Breast epithelium (tissue), 3 donors: ENCODE measurements at regions not wholly inside any gene's neighbourhood (a gene's known extent, or its start where the extent isn't known, plus 50 kb on each side); places are given as distances from the start of the nearest gene placed in this dataset.

Source experiments
- CTCF ChIP-seq, 3 donors: fragments of 450-650 bp; IDR thresholded peaks; one replicate each; pipeline ENCODE4 v1.5.1; 2016 to 2017; ENCODE audit warnings: antibody characterized with exemption in 3 of 3, mild to moderate bottlenecking in 3 of 3, moderate library complexity in 3 of 3
- POLR2A ChIP-seq: fragments of 450-650 bp; IDR thresholded peaks from one replicate; pipeline ENCODE4 v1.6.1; 2016; ENCODE audit warnings: antibody characterized with exemption, mild to moderate bottlenecking, moderate library complexity

- no peak for TF ChIP-seq CTCF (IDR thresholded peaks at IDR 0.05)
- no peak for TF ChIP-seq POLR2A
These were observed 151.1 kb upstream of the MKI67 start for GRCh38 chr10:128277267-128277840.
